KMS-11 (cell line): ENCODE measurements at regions not wholly inside any gene's neighbourhood (a gene's known extent, or its start where the extent isn't known, plus 50 kb on each side); places are given as distances from the start of the nearest gene placed in this dataset.

ENCODE experiments used
- H2AFZ ChIP-seq: fragments of 200-600 bp; sonication (generic); 2 replicates; pipeline ENCODE4 v1.6.1; 2016; ENCODE audit warnings: antibody characterized with exemption, mixed run types, low read depth
- H3K27ac ChIP-seq: fragments of 200-600 bp; sonication (generic); 2 replicates; pipeline ENCODE4 v1.6.1; 2016; ENCODE audit warnings: mild to moderate bottlenecking, mixed run types
- H3K27me3 ChIP-seq: fragments of 200-600 bp; sonication (generic); 2 replicates; pipeline ENCODE4 v1.6.1; 2017; ENCODE audit warnings: mild to moderate bottlenecking, low read depth, mixed run types, moderate library complexity; ENCODE audit not compliant: insufficient read depth
- H3K36me3 ChIP-seq: fragments of 200-600 bp; sonication (generic); 2 replicates; pipeline ENCODE4 v1.6.1; 2017; ENCODE audit warnings: mild to moderate bottlenecking, mixed run types; ENCODE audit not compliant: insufficient read depth
- H3K4me1 ChIP-seq: fragments of 200-600 bp; sonication (generic); 2 replicates; pipeline ENCODE4 v1.6.1; 2016; ENCODE audit warnings: mild to moderate bottlenecking, low read depth, mixed run types; ENCODE audit not compliant: poor library complexity, severe bottlenecking
- H3K4me2 ChIP-seq: fragments of 200-600 bp; sonication (generic); 2 replicates; pipeline ENCODE4 v1.7.0; 2016; ENCODE audit warnings: mild to moderate bottlenecking, mixed run types
- H3K4me3 ChIP-seq: fragments of 200-600 bp; sonication (generic); IDR thresholded peaks from 2 replicates; pipeline ENCODE4 v1.6.1; 2017; ENCODE audit warnings: low read depth, low read length, mixed read lengths; ENCODE audit not compliant: insufficient read depth
- H3K79me2 ChIP-seq: fragments of 200-600 bp; sonication (generic); 2 replicates; pipeline ENCODE4 v1.6.1; 2016; ENCODE audit warnings: low read depth, mixed run types; ENCODE audit not compliant: insufficient read depth
- H3K9ac ChIP-seq: fragments of 200-600 bp; sonication (generic); 2 replicates; pipeline ENCODE4 v1.6.1; 2016; ENCODE audit warnings: mild to moderate bottlenecking, mixed run types
- H4K20me1 ChIP-seq: fragments of 200-600 bp; sonication (generic); 2 replicates; pipeline ENCODE4 v1.6.1; 2016; ENCODE audit warnings: mild to moderate bottlenecking, mixed run types; ENCODE audit not compliant: insufficient read depth
- CTCF ChIP-seq: fragments of 200-600 bp; sonication (generic); conservative IDR thresholded peaks from 2 replicates; pipeline ENCODE4 v1.6.1; 2017; ENCODE audit warnings: low read depth, mild to moderate bottlenecking, antibody characterized with exemption, low read length, moderate library complexity, mixed read lengths

GRCh38 chr3:135499426-135499825, 466.1 kb upstream of the PPP2R3A start:
- H3K27me3 ChIP-seq = no peaks in the 10 kb centered on the region
- H3K4me3 ChIP-seq = no peak overlapping the region
- no peak overlapping the region for H3K9ac ChIP-seq
- H3K27ac ChIP-seq = no peak overlapping the region
- no peak overlapping the region for H3K4me2 ChIP-seq
- no peaks in the 10 kb centered on the region for H3K79me2 ChIP-seq
- TF ChIP-seq CTCF = no peak
- no peaks in the 10 kb centered on the region for H4K20me1 ChIP-seq
- H3K36me3 ChIP-seq = no peaks in the 10 kb centered on the region
- H2AFZ ChIP-seq = no peak overlapping the region
- H3K4me1 ChIP-seq = no peaks in the 10 kb centered on the region

- Histone ChIP-seq H2AFZ (no peak overlapping the region), H3K79me2 (no peaks in the 10 kb centered on the region), H3K36me3 (no peaks in the 10 kb centered on the region), H3K4me3 (no peak overlapping the region), H3K27ac (no peak overlapping the region), H3K4me2 (no peak overlapping the region), H4K20me1 (no peaks in the 10 kb centered on the region), H3K4me1 (no peaks in the 10 kb centered on the region), H3K27me3 (no peaks in the 10 kb centered on the region), H3K9ac (no peak overlapping the region)
- TF ChIP-seq CTCF = no peak
Measured at GRCh38 chr3:135500034-135500433, 465.5 kb upstream of the PPP2R3A start.

- Histone ChIP-seq H3K9ac (no peak overlapping the region), H3K27ac (no peak overlapping the region), H3K4me1 (no peaks in the 10 kb centered on the region), H3K27me3 (no peaks in the 10 kb centered on the region), H3K79me2 (no peaks in the 10 kb centered on the region), H2AFZ (no peak overlapping the region), H3K36me3 (no peaks in the 10 kb centered on the region), H4K20me1 (no peaks in the 10 kb centered on the region), H3K4me3 (no peak overlapping the region), H3K4me2 (no peak overlapping the region)
- no peak for TF ChIP-seq CTCF
Measured at GRCh38 chr3:135503065-135503759, 462.3 kb upstream of the PPP2R3A start.

DNA sequence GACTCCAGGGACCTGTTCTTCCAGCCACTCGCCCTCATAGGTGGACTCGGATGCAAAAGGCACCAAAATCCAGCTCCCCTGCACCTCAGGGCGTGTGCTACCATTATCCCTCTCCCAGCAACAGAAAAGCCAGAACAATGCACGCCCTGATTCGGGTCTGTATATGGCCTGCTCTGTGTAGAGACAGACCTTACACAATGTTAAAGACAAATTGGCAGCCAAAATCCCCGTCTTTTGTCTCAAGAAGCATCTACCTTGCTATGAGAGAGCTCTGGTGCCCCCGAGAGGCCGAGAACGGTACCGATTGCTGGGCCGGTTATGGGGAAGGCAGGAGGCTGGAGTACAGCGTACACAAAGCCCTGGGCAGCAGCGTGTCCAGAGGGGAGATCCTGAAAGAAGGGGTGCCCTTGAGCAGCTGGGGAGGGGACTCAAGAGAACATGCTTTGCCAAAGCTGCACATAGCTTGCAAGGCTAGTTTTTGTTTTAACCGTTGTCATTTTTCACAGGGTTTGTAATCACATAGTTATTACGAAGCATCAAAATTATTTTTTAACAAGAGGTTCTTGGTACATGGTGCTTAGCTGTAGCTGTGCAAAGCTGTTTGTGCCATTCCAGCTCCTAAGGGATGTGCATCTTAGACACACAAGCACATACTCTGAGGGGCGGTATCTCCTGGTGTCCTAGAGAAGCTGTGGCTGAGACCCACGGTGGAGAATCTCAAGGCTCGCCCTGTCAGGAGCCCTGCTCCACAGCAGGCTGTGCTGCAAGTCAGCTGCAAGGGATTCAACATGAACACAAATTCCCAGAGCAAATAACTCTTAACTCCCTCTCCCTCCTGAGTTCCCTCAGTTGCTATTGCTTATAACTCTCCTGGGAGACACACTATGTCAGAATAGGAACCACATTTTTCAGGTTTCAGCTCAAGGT, 461.5 kb upstream of the PPP2R3A start:
- Histone ChIP-seq H3K9ac (no peak overlapping the region), H4K20me1 (no peaks in the 10 kb centered on the region), H3K27me3 (no peaks in the 10 kb centered on the region), H3K79me2 (no peaks in the 10 kb centered on the region), H3K27ac (no peak overlapping the region), H3K4me1 (no peaks in the 10 kb centered on the region), H3K4me2 (no peak overlapping the region), H3K4me3 (no peak overlapping the region), H3K36me3 (no peaks in the 10 kb centered on the region), H2AFZ (no peak overlapping the region)
- TF ChIP-seq CTCF = peak; percentile 80
